IMR-90 (cell line): ENCODE measurements at regions not wholly inside any gene's neighbourhood (a gene's known extent, or its start where the extent isn't known, plus 50 kb on each side); places are given as distances from the start of the nearest gene placed in this dataset.

Experiments used
- ATAC-seq: fragments of 200-7000 bp; cut with Tn5 transposase; 2 replicates; pipeline ENCODE4 v1.9.1; 2020; ENCODE audit warnings: low read depth, mild to moderate bottlenecking, moderate library complexity
- BruUV-seq: library from RNA; stranded (reverse); fragments of 400-500 nt; replicated peaks from 2 replicates; lab custom pipeline; 2021; lab: Mats Ljungman, UMichigan
- CTCF ChIA-PET: fragments of 300-600 bp; formaldehyde crosslinking; extraction: SDS; loops from one replicate; lab custom pipeline; 2021; ENCODE audit warnings: antibody characterized with exemption; lab: Yijun Ruan, JAX
- POLR2A ChIA-PET: fragments of 300-600 bp; sonication (Branson Sonifier 250); formaldehyde crosslinking; loops from one replicate; lab custom pipeline; 2022; ENCODE audit warnings: antibody characterized with exemption; ENCODE audit not compliant: unreplicated experiment; lab: Charles Lee
- DNase-seq: peaks from one replicate; pipeline ENCODE4 v3.0.0; 2013
- H2AFZ ChIP-seq: replicated peaks from 2 replicates; pipeline ENCODE3; 2013; ENCODE audit warnings: low read length, mild to moderate bottlenecking; ENCODE audit not compliant: poor library complexity
- H2AK5ac ChIP-seq: 2 replicates; pipeline ENCODE4 v1.6.1; 2013; ENCODE audit warnings: low read depth, low read length, inconsistent platforms
- H2AK9ac ChIP-seq: replicated peaks from 2 replicates; pipeline ENCODE3; 2013; ENCODE audit warnings: mild to moderate bottlenecking, low read depth, low read length, moderate library complexity; ENCODE audit not compliant: poor library complexity
- H2BK120ac ChIP-seq: 2 replicates; pipeline ENCODE4 v1.6.1; 2013; ENCODE audit warnings: low read depth, low read length, inconsistent platforms
- H2BK15ac ChIP-seq: 3 replicates; pipeline ENCODE4 v1.6.1; 2013; ENCODE audit warnings: low read depth, low read length, inconsistent platforms
- H2BK20ac ChIP-seq: 2 replicates; pipeline ENCODE4 v1.6.1; 2013; ENCODE audit warnings: low read depth, mild to moderate bottlenecking, inconsistent platforms, low read length, moderate library complexity
- H2BK5ac ChIP-seq: 2 replicates; pipeline ENCODE4 v1.6.1; 2013; ENCODE audit warnings: mild to moderate bottlenecking, low read depth, low read length, inconsistent platforms; ENCODE audit not compliant: poor library complexity, severe bottlenecking
- H3K14ac ChIP-seq: replicated peaks from 2 replicates; pipeline ENCODE4 v1.6.1; 2013; ENCODE audit warnings: low read depth, low read length, inconsistent platforms
- H3K18ac ChIP-seq: 2 replicates; pipeline ENCODE4 v1.6.1; 2013; ENCODE audit warnings: low read depth, low read length, control low read depth
- H3K23ac ChIP-seq: 2 replicates; pipeline ENCODE4 v1.6.1; 2013; ENCODE audit warnings: low read depth, low read length, inconsistent platforms
- H3K27ac ChIP-seq: 2 replicates; pipeline ENCODE4 v1.5.1; 2013; ENCODE audit warnings: mild to moderate bottlenecking, control low read depth, low read length; ENCODE audit not compliant: insufficient read depth
- H3K27me3 ChIP-seq: 2 replicates; pipeline ENCODE4 v1.6.1; 2013; ENCODE audit warnings: low read length; ENCODE audit not compliant: control insufficient read depth, insufficient read depth
- H3K36me3 ChIP-seq: 2 replicates; pipeline ENCODE4 v1.6.1; 2013; ENCODE audit warnings: low read length, mixed read lengths; ENCODE audit not compliant: control insufficient read depth, insufficient read depth
- H3K4ac ChIP-seq: 2 replicates; pipeline ENCODE4 v1.6.1; 2013; ENCODE audit warnings: low read depth, low read length, inconsistent platforms
- H3K4me1 ChIP-seq: 2 replicates; pipeline ENCODE4 v1.6.1; 2013; ENCODE audit warnings: low read length, mixed read lengths; ENCODE audit not compliant: control insufficient read depth, insufficient read depth
- H3K4me2 ChIP-seq: 2 replicates; pipeline ENCODE4 v1.6.1; 2013; ENCODE audit warnings: low read depth, mild to moderate bottlenecking, control low read depth, low read length, moderate library complexity
- H3K4me3 ChIP-seq: 2 replicates; pipeline ENCODE4 v1.5.1; 2013; ENCODE audit warnings: low read depth, mild to moderate bottlenecking, control low read depth, low read length, moderate library complexity; ENCODE audit not compliant: insufficient read depth
- H3K56ac ChIP-seq: 2 replicates; pipeline ENCODE4 v1.6.1; 2013; ENCODE audit warnings: low read length, inconsistent platforms; ENCODE audit not compliant: insufficient read depth; ENCODE audit errors: extremely low read depth
- H3K79me1 ChIP-seq, 2 experiments: 2 replicates each; pipeline ENCODE4 v1.6.1; 2013; ENCODE audit warnings: low read length in 2 of 2, inconsistent platforms in 1 of 2, low read depth in 1 of 2
- H3K9ac ChIP-seq: 2 replicates; pipeline ENCODE4 v1.6.1; 2013; ENCODE audit warnings: low read depth, low read length, control low read depth
- H3K9me1 ChIP-seq: 2 replicates; pipeline ENCODE4 v1.6.1; 2013; ENCODE audit warnings: low read length, inconsistent platforms; ENCODE audit not compliant: insufficient read depth
- H3K9me3 ChIP-seq: 2 replicates; pipeline ENCODE4 v1.6.1; 2013; ENCODE audit warnings: low read length; ENCODE audit not compliant: control insufficient read depth, insufficient read depth
- H4K20me1 ChIP-seq: 2 replicates; pipeline ENCODE4 v1.6.1; 2013; ENCODE audit warnings: low read length, inconsistent platforms; ENCODE audit not compliant: insufficient read depth
- H4K5ac ChIP-seq: 2 replicates; pipeline ENCODE4 v1.6.1; 2013; ENCODE audit warnings: mild to moderate bottlenecking, low read depth, low read length, control low read depth
- H4K8ac ChIP-seq, 2 experiments: 2 replicates each; pipeline ENCODE4 v1.6.1; 2013; ENCODE audit warnings: low read depth in 2 of 2, low read length in 2 of 2, control low read depth in 1 of 2, inconsistent platforms in 1 of 2
- H4K91ac ChIP-seq: 2 replicates; pipeline ENCODE4 v1.6.1; 2013; ENCODE audit warnings: low read depth, low read length, inconsistent platforms; ENCODE audit not compliant: insufficient read depth
- BHLHE40 ChIP-seq: fragments of 150-350 bp; IDR thresholded peaks from 2 replicates; pipeline ENCODE4 v1.6.1; 2016; ENCODE audit warnings: mild to moderate bottlenecking, low read depth, low read length
- CEBPB ChIP-seq: IDR thresholded peaks from 2 replicates; pipeline ENCODE4 v1.6.1; 2012; ENCODE audit warnings: low read depth, low read length, improper control_type of control experiment
- CHD1 ChIP-seq: IDR thresholded peaks from 2 replicates; pipeline ENCODE4 v1.6.1; 2012; ENCODE audit warnings: low read depth, low read length, improper control_type of control experiment
- FOS ChIP-seq: fragments of 150-350 bp; IDR thresholded peaks from 2 replicates; pipeline ENCODE4 v1.6.1; 2016; ENCODE audit warnings: low read depth, low read length
- MAFK ChIP-seq: IDR thresholded peaks from 2 replicates; pipeline ENCODE4 v1.6.1; 2012; ENCODE audit warnings: low read depth, low read length, improper control_type of control experiment
- MAZ ChIP-seq: IDR thresholded peaks from 2 replicates; pipeline ENCODE4 v1.6.1; 2012; ENCODE audit warnings: low read depth, mild to moderate bottlenecking, low read length, improper control_type of control experiment, moderate library complexity, borderline replicate concordance
- MXI1 ChIP-seq: IDR thresholded peaks from 2 replicates; pipeline ENCODE4 v1.6.1; 2012; ENCODE audit warnings: low read depth, mild to moderate bottlenecking, low read length, moderate library complexity, borderline replicate concordance
- NFE2L2 ChIP-seq: fragments of 150-350 bp; IDR thresholded peaks from 2 replicates; pipeline ENCODE4 v1.6.1; 2016; ENCODE audit warnings: low read depth, mild to moderate bottlenecking, low read length
- POLR2A ChIP-seq: IDR thresholded peaks from 2 replicates; pipeline ENCODE4 v1.6.1; 2012; ENCODE audit warnings: mild to moderate bottlenecking, low read depth, low read length
- RAD21 ChIP-seq: IDR thresholded peaks from 2 replicates; pipeline ENCODE4 v1.6.1; 2012; ENCODE audit warnings: low read length, improper control_type of control experiment
- RCOR1 ChIP-seq: IDR thresholded peaks from 2 replicates; pipeline ENCODE4 v1.6.1; 2012; ENCODE audit warnings: mild to moderate bottlenecking, low read length, improper control_type of control experiment; ENCODE audit not compliant: insufficient replicate concordance
- RFX5 ChIP-seq: IDR thresholded peaks from 2 replicates; pipeline ENCODE4 v1.8.0; 2012; ENCODE audit warnings: low read depth, mild to moderate bottlenecking, low read length, moderate library complexity
- SMC3 ChIP-seq: fragments of 150-350 bp; IDR thresholded peaks from 2 replicates; pipeline ENCODE4 v1.6.1; 2016; ENCODE audit warnings: low read depth, mild to moderate bottlenecking, antibody characterized with exemption, low read length, moderate library complexity
- WGBS, 2 experiments: methylation state at CpG; one replicate each; pipeline versions ENCODE4 v1.1.5 to v1.1.7; 2013; ENCODE audit warnings: missing lambda C conversion rate in 2 of 2; ENCODE audit not compliant: insufficient read length in 1 of 2; ENCODE audit errors: extremely low coverage in 2 of 2; 5-methylcytosine and 5-hydroxymethylcytosine counted together
- dilution Hi-C: fragments of 300-500 bp; cut with HindIII; formaldehyde crosslinking; loops from one replicate; pipeline ENCODE4 v1.14.3; 2018; ENCODE audit warnings: low sequenced_read_pairs; ENCODE audit not compliant: unreplicated experiment
- in situ Hi-C: fragments of 300-500 bp; cut with MboI; formaldehyde crosslinking; loops from 3 replicates; pipeline ENCODE4 v1.14.3; 2019; ENCODE audit warnings: low sequenced_read_pairs, inconsistent platforms, mixed read lengths
- intact Hi-C: fragments of 100-400 bp; cut with micrococcal nuclease; formaldehyde crosslinking; loops from 2 replicates; pipeline ENCODE4 v1.10.0; 2022
- TF ChIP-seq, protein P1 (sequence below): fragments of 150-350 bp; IDR thresholded peaks from 2 replicates; pipeline ENCODE4 v1.6.1; 2016; ENCODE audit warnings: low read depth, mild to moderate bottlenecking, low read length, moderate library complexity, borderline replicate concordance
- TF ChIP-seq, protein P2 (sequence below): conservative IDR thresholded peaks from 2 replicates; pipeline ENCODE4 v1.5.1; 2012; ENCODE audit warnings: mild to moderate bottlenecking, low read depth, low read length, improper control_type of control experiment
- TF ChIP-seq, protein P3 (sequence below): fragments of 150-350 bp; IDR thresholded peaks from 2 replicates; pipeline ENCODE4 v1.6.1; 2017; ENCODE audit warnings: mild to moderate bottlenecking, antibody characterized with exemption, low read length, low read depth

DNA sequence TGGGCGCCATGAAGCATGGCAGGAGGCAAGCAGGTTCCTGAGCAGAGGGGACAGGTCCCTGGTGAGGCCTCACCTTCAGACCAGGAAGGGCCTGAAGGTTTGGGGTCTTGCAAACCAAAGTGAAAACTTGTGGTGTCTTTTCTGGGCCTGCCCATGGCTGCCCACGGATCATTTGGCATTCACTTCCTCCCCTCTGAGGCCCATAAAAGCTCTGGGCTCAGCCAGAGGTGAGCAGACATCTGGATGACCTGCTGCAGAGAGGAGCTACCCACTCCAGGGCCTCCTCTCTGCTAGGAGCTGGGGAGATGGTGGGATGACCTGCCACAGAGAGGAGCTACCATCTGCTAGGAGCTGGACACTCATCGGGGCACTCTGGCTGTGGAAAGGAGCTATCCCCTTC, 112.9 kb upstream of the TMEM18 start:
- no peak overlapping the region for H4K8ac ChIP-seq
- no peak overlapping the region for H2AK5ac ChIP-seq
- H3K9me3 ChIP-seq = peaks cover 34% of the 10 kb centered on the region
- H3K18ac ChIP-seq = no peak overlapping the region
- no peak overlapping the region for H4K5ac ChIP-seq
- H3K23ac ChIP-seq = no peak overlapping the region
- H3K79me1 ChIP-seq = no peaks in the 10 kb centered on the region
- dilution Hi-C loops (no loop called here), in situ Hi-C loops (no loop called here), intact Hi-C loops (no loop called here)
- H3K14ac ChIP-seq = no peak overlapping the region
- 33% methylated on average over 1 of the region's 3 CpGs; no CpG with 5 or more reads in 1 of the 2 experiments for WGBS, 2 experiments
- no peak overlapping the region for H2BK20ac ChIP-seq
- no peaks in the 10 kb centered on the region for H3K36me3 ChIP-seq
- no peak for TF ChIP-seq FOS
- TF ChIP-seq, protein P1, sequence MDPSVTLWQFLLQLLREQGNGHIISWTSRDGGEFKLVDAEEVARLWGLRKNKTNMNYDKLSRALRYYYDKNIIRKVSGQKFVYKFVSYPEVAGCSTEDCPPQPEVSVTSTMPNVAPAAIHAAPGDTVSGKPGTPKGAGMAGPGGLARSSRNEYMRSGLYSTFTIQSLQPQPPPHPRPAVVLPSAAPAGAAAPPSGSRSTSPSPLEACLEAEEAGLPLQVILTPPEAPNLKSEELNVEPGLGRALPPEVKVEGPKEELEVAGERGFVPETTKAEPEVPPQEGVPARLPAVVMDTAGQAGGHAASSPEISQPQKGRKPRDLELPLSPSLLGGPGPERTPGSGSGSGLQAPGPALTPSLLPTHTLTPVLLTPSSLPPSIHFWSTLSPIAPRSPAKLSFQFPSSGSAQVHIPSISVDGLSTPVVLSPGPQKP = no peak
- TF ChIP-seq, protein P2, sequence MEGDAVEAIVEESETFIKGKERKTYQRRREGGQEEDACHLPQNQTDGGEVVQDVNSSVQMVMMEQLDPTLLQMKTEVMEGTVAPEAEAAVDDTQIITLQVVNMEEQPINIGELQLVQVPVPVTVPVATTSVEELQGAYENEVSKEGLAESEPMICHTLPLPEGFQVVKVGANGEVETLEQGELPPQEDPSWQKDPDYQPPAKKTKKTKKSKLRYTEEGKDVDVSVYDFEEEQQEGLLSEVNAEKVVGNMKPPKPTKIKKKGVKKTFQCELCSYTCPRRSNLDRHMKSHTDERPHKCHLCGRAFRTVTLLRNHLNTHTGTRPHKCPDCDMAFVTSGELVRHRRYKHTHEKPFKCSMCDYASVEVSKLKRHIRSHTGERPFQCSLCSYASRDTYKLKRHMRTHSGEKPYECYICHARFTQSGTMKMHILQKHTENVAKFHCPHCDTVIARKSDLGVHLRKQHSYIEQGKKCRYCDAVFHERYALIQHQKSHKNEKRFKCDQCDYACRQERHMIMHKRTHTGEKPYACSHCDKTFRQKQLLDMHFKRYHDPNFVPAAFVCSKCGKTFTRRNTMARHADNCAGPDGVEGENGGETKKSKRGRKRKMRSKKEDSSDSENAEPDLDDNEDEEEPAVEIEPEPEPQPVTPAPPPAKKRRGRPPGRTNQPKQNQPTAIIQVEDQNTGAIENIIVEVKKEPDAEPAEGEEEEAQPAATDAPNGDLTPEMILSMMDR = no peak
- no peak for TF ChIP-seq MAFK
- TF ChIP-seq MXI1 = no peak
- TF ChIP-seq RAD21 = no peak
- TF ChIP-seq POLR2A = no peak
- no peak for TF ChIP-seq NFE2L2
- TF ChIP-seq SMC3 = no peak
- no peak for TF ChIP-seq MAZ
- no peak for TF ChIP-seq CHD1
- TF ChIP-seq, protein P3, sequence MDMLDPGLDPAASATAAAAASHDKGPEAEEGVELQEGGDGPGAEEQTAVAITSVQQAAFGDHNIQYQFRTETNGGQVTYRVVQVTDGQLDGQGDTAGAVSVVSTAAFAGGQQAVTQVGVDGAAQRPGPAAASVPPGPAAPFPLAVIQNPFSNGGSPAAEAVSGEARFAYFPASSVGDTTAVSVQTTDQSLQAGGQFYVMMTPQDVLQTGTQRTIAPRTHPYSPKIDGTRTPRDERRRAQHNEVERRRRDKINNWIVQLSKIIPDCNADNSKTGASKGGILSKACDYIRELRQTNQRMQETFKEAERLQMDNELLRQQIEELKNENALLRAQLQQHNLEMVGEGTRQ = no peak
- TF ChIP-seq CEBPB = no peak
- no peak for TF ChIP-seq BHLHE40
- TF ChIP-seq RFX5 = no peak
- no peak for TF ChIP-seq RCOR1
- H2AK9ac ChIP-seq = no peak overlapping the region
- no peaks in the 10 kb centered on the region for H3K9me1 ChIP-seq
- H2BK120ac ChIP-seq = no peak overlapping the region
- no peaks in the 10 kb centered on the region for H3K27me3 ChIP-seq
- BruUV-seq = no TSS peak
- ChIA-PET POLR2A (no interaction called here), CTCF (no interaction called here)
- no peak overlapping the region for H3K4me3 ChIP-seq
- no peak overlapping the region for H3K4me2 ChIP-seq
- no peak overlapping the region for H4K91ac ChIP-seq
- H3K56ac ChIP-seq = no peak overlapping the region
- no peak for DNase-seq
- H3K9ac ChIP-seq = no peak overlapping the region
- H2AFZ ChIP-seq = no peak overlapping the region
- H3K4ac ChIP-seq = no peak overlapping the region
- no peak for ATAC-seq
- no peaks in the 10 kb centered on the region for H4K20me1 ChIP-seq
- H3K27ac ChIP-seq = no peak overlapping the region
- no peak overlapping the region for H2BK15ac ChIP-seq
- H3K4me1 ChIP-seq = no peaks in the 10 kb centered on the region
- H2BK5ac ChIP-seq = no peak overlapping the region
